HG02678 (cell line): ENCODE measurements at regions not wholly inside any gene's neighbourhood (a gene's known extent, or its start where the extent isn't known, plus 50 kb on each side); places are given as distances from the start of the nearest gene placed in this dataset.
"Not testable (repeated sequence)": the region's sequence is repeated elsewhere in the genome, so short reads cannot be mapped to it uniquely, and the experiment has no call there.

ENCODE experiments used
- ATAC-seq: cut with Tn5 transposase; IDR thresholded peaks from one replicate; pipeline ENCODE4 v1.9.1; 2021; ENCODE audit warnings: mild to moderate bottlenecking, moderate library complexity; ENCODE audit not compliant: unreplicated experiment

DNA sequence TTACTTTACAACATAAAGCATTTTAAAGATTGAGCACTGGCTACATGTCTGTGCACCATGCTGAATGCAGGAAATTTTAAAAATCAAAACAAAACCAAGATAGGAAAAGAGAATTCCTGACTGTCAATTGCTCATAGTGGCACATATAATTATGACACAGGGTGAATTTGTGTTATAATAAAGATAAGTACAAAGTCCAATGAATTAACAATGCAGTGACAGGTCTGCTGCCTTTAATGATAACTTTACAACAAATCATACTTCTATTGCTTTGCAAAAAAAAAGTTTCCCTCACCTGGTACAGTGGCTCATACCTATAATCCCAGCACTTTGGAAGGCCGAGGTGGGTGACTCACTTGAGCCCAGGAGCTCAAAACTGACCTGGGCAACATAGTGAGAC, 93.8 kb upstream of the OSBPL8 start:
- ATAC-seq = no peak

DNA sequence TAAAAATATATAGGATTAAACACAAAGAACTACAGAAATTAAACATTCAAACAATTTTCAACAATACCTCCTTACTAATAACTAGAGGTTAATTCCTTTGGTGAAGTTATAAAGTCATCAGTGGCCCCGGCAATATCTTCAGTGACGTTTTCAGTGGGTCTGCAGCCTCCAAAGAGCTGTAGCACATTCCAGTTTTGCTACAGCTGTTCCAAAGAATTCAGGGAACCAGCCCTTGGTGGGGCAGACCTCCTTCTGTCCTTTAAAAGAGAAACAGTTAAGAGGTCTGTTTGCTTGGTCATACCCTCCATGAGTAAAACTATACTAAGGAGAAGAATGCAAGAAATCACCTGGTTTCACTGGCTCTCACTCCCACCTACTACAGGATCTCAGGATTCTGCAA, 99.2 kb upstream of the ZDHHC17 start:
- no peak for ATAC-seq

DNA sequence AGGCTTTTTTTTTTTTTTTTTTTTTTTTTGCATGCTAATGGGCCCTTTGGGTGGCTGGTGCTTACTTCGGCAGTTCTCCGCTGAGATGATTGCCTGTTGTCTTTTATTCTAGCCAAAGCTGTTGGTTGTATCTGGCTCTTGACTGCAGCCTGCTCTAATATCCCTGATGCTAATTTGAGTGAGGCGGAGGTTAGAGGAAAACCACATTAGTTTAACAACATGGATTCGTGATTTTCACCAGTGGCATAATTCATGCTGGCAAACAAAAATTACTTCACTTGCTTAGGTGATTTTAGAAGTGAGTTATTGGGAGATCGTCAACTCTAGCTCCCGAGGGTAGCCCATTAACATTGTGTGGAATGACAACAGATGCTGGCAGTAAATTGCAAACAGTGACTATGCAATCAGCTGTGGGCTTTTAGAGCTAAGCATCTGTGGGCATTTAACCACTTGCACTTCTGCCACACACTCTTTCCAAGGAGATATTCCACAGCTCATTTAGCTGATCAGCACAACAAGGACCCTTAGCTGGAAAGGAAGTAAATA, 97.6 kb upstream of the ZDHHC17 start:
- ATAC-seq = no peak

DNA sequence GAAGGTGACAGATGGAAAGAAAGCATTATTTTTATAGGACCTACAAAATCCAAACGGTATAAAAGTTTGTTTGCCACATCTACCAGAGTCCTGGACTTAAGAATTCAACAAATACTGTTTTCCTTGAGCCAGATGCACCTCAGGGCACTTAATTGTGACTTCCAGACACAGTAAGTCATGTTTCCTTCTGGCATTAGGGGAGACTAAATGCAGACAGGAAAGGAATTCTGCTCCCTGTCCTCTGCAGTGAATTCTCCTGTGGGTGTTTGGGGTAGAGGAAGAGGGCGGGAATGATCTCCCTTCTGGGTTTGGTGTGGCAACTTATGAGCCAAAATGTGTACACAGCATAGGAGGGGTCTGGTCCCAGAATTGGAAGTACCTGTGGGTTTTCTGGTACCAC, 93.9 kb upstream of the ZDHHC17 start:
- ATAC-seq = no peak

GRCh38 chr12:76670776-76671175, 93.1 kb upstream of the ZDHHC17 start:
- no peak for ATAC-seq

GRCh38 chr12:76674669-76675315, 89.1 kb upstream of the ZDHHC17 start:
- ATAC-seq = no peak

GRCh38 chr12:76676261-76676660, 87.7 kb upstream of the ZDHHC17 start:
- ATAC-seq = not testable (repeated sequence)

- ATAC-seq = no peak
Measured at GRCh38 chr12:76678992-76679391, 84.9 kb upstream of the ZDHHC17 start.

DNA sequence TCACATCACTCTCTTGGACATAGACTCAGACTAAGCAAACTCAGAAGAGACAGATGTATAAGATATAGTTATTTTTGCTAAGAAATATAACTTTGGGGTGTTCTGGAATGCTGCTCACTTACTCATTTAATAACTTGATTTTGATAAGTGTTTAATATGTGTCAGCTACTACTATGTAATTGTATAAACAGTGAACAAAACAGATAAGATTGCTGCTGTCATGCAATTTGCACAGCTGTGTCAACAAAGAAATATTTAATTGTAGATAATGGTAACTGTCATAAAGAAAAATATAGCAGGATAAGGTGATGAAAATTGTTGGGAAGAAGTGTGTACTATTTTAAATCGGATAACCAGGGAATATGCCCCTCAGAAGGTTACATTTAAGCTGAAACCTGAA, 84.1 kb upstream of the ZDHHC17 start:
- ATAC-seq = no peak

DNA sequence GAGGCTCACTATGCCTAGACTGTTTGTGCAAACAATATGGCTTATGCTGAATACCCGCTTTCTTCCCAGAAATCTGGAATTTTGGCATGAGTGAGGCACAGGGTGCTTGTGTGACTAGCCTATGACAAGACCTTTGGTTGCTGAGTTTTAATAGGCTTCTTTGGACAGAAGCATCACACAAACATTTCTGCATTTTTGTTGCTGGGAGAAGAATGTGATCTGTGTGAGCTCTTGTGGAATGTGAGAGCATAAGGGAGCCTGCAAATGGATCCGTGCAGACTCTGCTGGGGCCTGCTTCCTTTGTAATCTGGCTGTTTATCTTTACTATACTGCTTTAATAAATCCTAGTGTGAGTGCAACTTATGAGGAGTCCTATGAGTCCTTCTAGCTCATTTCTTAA, 83.0 kb upstream of the ZDHHC17 start:
- no peak for ATAC-seq

- ATAC-seq = no peak
Measured at GRCh38 chr12:76685246-76685678, 78.7 kb upstream of the ZDHHC17 start.

DNA sequence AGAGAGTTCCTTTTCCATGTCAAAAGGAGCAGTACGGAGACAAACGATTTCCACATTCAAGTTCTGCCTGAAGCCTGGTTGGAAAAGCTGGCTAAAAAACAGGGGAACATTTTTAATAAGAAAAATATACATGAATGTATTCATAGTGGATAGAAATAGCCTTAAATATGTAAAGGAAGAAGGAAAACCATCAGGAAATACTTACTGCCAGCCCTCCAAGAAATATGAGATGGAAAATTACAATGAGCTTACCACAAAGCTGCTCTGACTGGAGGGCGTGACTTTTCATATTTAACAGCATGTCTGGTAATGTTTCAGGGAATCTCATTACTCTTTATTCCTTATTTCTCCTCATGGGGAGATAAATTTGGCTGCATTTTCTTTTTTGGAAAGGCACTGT, 75.9 kb upstream of the ZDHHC17 start:
- ATAC-seq = no peak

DNA sequence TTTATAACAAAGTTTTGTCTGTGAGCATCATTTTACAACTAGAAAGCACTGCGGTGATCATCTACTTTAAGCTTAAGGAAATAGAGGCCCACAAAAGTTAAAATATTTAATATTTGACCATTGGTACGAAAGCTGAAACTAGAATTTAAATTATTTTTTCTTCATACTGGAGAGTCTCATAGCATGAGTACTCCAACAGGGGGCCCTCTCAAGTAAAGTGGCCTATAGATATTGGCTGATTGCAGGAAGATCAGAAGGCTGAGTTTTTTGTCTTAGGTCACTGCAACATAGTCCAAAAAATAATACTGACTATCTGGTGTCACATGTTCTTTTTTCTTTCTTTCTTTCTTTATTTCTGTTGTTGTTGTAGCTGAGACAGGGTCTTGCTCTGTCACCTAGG, 75.3 kb upstream of the ZDHHC17 start:
- ATAC-seq = peak; percentile 45

DNA sequence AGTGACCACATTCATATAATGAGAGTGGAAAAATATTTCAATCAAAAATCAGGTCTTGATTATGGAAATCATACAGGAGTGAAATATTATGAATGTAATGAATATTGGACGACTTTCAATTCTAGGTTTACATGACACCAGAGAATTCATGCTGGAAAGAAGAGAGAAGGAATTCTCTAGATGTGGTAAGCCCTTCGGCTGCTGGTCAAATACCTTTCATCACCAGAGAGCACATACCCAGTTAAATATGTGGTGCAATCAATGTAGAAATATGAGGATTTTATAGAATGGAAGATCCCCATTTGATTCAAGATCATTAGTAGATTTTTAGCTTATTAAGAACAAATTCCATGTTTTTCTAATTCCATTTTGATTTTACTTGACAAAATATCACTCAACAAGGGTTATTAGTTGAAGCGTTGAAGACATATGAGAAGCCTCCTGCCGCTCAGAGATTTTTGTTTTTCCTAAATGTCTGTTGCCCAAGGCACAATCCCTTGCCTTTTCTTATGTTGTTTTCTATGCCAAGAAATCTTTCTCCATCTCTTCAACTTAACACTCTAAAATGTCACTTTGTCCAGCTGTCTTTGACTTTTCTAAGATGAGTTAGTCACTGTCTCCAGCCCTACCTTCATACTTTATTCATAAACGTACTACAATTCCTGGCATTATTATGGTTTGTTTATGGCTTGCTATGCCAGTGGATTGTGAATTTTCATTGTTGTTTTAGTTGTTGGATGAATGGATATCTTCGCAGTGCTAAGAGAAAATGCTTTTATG, 72.8 kb upstream of the ZDHHC17 start:
- ATAC-seq = no peak

DNA sequence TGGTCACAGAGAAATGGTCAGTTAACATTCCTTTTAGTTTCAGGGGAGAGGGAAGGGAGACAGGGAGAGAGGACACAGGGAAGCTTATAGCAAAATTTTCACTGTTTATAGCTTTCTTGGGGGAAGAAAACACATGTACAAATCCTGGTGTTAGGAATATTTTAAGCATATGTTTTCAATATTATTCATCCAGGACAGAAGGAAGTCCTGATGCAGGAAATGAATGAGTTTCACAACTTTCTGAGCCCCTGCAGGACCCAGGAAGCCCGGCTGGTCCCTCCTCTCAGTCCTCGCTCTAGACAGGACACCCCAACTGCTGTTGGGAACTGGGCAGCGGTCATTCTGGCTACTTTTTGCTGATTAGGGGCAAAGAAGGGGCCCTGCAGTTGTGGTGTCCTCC, 71.1 kb upstream of the ZDHHC17 start:
- ATAC-seq = no peak

DNA sequence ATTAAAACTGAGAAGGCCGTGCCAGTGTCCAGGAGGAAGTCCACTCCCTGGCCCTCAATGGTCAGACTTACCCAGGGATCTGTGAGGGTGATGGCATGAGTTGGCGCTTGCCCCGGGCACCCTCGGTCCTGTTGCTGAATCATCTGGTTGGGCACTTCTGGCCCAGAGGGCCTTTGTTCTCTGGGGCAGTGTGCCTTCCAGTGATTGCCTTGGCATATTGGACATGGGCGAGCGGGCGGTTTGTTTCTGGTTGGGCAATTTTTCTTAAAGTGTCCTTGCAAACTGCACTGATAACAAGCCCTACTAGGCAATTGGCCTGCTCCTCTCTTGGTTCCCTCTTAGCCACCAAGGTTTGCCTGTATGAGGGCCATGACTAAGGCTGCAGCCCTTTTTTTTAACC, 69.5 kb upstream of the ZDHHC17 start:
- ATAC-seq = no peak

GRCh38 chr12:76696186-76696585, 67.7 kb upstream of the ZDHHC17 start:
- ATAC-seq = no peak

- ATAC-seq = no peak
Measured at GRCh38 chr12:76697849-76698248, 66.1 kb upstream of the ZDHHC17 start.

DNA sequence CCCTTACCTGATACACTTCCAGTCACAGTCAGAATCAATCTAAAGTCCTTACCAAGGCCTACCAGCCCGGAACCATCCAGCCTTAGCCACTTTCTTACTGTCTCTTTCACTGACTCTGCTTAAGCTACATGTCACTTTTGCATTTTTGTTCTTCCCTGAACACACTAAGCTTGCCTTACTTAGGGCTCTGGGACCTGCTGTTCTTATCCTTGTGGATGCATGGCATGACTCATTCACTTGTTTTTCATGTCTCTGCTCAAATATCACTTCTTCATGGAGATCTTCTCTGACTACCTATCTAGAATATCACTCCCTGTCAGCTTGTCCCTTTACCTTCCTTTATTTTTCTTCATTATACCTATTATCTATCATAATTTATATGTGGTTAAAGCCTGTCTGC, 65.6 kb upstream of the ZDHHC17 start:
- no peak for ATAC-seq

GRCh38 chr12:76698966-76699365, 64.9 kb upstream of the ZDHHC17 start:
- ATAC-seq = no peak

GRCh38 chr12:76701690-76702089, 62.2 kb upstream of the ZDHHC17 start:
- no peak for ATAC-seq

GRCh38 chr12:76702946-76703345, 61.0 kb upstream of the ZDHHC17 start:
- no peak for ATAC-seq
